DND-41 (cell line): ENCODE measurements at regions not wholly inside any gene's neighbourhood (a gene's known extent, or its start where the extent isn't known, plus 50 kb on each side); places are given as distances from the start of the nearest gene placed in this dataset.

ENCODE experiments used
- EZH2 ChIP-seq: IDR thresholded peaks from 3 replicates; pipeline ENCODE4 v1.6.1; 2012; ENCODE audit warnings: borderline replicate concordance, low read depth, mild to moderate bottlenecking, moderate library complexity, low read length, inconsistent platforms; ENCODE audit not compliant: severe bottlenecking
- TF ChIP-seq, protein P1 (sequence below): IDR thresholded peaks from 2 replicates; pipeline ENCODE4 v1.5.1; 2012; ENCODE audit warnings: borderline replicate concordance, low read length, moderate library complexity, mild to moderate bottlenecking; ENCODE audit not compliant: poor library complexity, severe bottlenecking; ENCODE audit errors: extremely low read depth

DNA sequence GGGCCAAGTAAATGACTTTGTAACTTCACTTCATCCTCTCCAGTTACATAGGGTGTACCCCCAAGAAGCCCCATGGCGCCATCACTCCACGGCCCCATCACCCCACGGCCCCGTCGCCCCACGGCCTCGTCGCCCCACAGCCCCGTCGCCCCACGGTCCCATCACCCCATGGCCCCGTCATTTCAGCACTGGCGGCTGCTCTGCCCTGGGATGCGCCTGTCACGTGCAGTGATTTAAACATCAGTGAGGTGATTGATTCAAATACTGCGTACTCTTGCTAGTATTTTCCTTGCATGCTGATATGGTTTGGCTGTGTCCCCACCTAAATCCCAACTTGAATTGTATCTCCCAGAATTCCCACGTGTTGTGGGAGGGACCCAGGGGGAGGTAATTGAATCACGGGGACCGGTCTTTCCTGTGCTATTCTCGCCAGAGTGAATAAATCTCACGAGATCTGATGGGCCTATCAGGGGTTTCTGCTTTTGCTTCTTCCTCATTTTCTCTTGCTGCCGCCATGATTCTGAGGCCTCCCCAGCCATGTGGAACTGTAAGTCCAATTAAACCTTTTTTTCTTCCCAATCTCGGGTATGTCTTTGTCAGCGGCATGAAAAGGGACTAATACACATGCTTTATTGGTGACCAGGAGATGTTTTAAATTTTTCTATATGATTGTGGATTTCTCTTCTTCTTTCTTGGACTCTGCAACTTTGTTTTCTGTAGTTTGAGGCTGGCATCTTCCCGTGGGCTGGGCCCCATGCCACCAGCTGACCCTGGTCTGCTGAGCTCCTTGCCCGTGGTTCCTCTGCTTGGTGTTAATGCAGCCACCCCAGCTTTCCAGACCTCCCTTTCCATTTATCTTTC, 50.1 kb upstream of the PCBP3 start:
- TF ChIP-seq, protein P1, sequence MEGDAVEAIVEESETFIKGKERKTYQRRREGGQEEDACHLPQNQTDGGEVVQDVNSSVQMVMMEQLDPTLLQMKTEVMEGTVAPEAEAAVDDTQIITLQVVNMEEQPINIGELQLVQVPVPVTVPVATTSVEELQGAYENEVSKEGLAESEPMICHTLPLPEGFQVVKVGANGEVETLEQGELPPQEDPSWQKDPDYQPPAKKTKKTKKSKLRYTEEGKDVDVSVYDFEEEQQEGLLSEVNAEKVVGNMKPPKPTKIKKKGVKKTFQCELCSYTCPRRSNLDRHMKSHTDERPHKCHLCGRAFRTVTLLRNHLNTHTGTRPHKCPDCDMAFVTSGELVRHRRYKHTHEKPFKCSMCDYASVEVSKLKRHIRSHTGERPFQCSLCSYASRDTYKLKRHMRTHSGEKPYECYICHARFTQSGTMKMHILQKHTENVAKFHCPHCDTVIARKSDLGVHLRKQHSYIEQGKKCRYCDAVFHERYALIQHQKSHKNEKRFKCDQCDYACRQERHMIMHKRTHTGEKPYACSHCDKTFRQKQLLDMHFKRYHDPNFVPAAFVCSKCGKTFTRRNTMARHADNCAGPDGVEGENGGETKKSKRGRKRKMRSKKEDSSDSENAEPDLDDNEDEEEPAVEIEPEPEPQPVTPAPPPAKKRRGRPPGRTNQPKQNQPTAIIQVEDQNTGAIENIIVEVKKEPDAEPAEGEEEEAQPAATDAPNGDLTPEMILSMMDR: no peak
- TF ChIP-seq EZH2: no peak
